SW480 (cell line): ENCODE measurements at regions not wholly inside any gene's neighbourhood (a gene's known extent, or its start where the extent isn't known, plus 50 kb on each side); places are given as distances from the start of the nearest gene placed in this dataset.
A peak's percentile ranks its signal among the peaks of the same experiment; 100 is the strongest.

ENCODE experiments used
- DNase-seq: peaks from one replicate; pipeline ENCODE4 v3.0.0-alpha.2; 2016; ENCODE audit warnings: low spot score

GRCh38 chr4:22957774-22958309 lies 265.1 kb downstream of the GBA3 start:
- DNase-seq: no peak

DNA sequence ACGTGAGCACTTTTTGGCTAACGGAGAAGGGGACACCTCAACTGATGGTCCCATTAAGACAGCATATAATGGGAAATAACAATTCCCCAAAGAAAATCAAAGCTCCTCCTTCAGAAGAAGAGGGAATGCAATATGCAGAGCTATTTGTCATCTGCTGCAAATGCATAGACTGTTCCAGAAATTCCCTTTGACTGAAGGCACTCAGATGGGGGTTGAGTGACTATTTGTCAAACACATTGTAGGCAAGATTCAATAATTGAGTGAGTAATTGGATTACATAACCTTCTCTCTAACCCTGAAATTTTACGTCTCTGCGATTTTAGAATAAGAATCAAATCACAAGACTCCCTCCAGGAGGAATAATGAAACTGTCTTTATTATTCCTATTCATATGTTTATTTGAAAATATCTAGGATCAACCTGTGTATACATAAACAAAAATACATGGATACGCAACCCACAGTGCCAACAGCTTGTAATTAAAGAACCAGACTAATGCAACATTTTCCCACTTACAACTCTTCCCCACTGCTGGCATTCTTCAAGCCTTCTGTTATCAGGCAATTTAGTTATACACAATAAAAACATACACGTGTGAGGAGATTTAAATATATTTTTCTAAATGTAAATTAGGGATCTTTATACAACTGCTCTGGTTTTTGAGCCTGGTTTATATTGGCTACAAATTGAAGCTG lies 256.6 kb downstream of the GBA3 start:
- DNase-seq: no peak

GRCh38 chr4:22947851-22948250 lies 255.1 kb downstream of the GBA3 start:
- no peak for DNase-seq

GRCh38 chr4:22942920-22943559 lies 250.3 kb downstream of the GBA3 start:
- DNase-seq: no peak

GRCh38 chr4:22941688-22942375 lies 249.1 kb downstream of the GBA3 start:
- DNase-seq: no peak

- DNase-seq: no peak
Measured at GRCh38 chr4:22932326-22932725, 239.6 kb downstream of the GBA3 start.

DNA sequence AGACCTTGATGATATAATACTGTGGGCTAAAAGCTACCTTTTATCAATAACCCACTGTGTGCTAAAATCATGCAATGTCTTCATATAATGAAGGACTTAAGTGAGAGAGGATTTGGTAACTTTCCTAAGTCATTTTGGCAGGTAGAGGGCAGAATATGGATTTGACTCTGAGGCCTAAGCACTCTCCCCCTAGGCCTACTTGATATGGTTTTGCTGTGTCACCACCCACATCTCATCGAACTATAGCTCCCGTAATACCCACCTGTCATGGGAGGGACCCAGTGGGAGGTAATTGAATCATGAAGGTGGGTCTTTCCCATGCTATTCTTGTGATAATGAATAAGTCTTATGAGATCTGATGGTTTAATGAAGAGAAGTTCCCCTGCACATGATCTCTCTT lies 229.7 kb downstream of the GBA3 start:
- no peak for DNase-seq

GRCh38 chr4:22921936-22922335 lies 229.2 kb downstream of the GBA3 start:
- no peak for DNase-seq

- no peak for DNase-seq
Measured at GRCh38 chr4:22911285-22911684, 218.5 kb downstream of the GBA3 start.

DNA sequence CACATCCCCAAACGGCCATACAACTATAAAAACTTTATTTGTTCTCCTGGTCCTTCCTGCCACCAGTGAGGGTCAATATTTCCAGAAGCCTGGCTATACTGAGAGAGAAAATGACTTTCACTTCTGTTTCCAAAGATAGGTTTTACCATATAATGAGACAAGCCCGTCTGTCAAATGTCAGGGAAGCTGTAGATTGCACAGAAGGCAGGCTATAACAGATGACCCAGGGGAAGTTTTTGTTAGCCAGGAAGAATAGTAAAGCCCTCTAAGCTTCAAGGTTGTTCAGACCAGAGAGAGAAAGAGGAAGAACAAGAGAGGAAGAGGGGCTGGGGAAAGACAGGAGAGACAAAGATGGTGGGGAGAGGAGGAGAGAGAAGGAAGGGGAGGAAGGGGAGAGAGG lies 217.5 kb downstream of the GBA3 start:
- DNase-seq: no peak

- no peak for DNase-seq
Measured at GRCh38 chr4:22906045-22906444, 213.3 kb downstream of the GBA3 start.

GRCh38 chr4:22903913-22904312 lies 211.2 kb downstream of the GBA3 start:
- DNase-seq: no peak

DNA sequence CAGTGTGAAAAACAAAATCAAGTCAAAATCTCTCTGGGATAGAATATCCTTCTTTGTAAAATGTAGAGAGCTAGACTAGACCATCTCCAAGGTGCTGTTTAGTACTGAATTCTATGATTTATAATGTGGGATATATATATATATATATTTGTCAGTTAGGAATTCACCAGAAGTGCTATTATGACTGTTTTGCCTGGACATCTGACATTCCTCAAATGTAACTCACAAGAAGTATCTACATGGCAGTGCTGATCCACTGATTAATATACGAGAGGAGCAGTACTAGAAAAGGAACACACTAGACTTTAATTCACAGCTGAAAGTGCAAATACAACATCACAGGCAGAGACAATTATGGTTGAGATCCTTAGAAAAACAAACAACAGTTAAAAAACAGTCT lies 208.9 kb downstream of the GBA3 start:
- DNase-seq: no peak

DNA sequence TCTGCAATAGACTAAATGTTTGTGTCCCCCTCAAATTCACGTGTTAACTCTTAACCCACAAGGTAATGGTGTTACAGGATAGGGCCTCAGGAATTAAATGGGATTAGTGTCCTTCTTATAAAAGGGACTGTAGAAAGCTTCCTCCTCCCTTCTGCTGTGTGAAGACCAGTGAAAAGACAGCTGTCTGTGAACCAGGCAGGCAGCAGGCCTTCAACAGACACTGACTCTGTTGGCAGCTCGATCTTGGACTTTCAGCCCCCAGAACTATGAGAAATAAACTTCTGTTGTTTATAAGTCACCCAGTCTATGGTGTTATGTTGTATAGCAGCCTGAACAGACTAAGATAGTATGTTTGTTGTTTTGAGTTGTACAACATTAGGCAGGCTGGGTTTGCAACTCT lies 208.1 kb downstream of the GBA3 start:
- no peak for DNase-seq

DNA sequence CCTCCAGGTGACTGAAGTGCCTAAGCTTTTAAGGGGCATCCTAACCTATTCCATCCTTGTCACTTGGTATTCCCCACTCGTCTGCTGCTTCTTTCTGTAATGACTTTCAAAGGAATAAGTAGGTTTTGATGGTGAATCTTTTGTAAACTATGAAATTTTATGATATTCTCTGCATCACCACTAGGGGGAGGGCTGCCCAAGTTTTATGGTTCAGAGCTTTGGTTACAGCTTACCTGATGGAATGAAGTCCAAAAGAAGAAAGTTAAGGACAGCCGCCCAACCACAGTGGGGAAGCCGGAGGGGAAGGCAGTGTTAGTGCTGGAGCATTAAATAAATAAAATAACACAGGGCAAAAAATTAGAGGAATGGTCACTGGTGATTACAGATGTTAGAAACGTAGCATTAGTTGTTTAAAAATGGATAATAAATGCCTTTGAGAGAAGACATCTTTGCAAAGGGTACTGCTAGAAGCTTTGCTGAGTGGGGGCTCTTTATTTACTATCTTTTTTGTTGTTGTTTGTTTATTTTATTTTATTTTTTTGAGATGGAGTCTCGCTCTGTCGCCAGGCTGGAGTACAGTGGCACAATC lies 204.9 kb downstream of the GBA3 start:
- DNase-seq: peak; percentile 32

- no peak for DNase-seq
Measured at GRCh38 chr4:22895482-22895881, 202.7 kb downstream of the GBA3 start.

GRCh38 chr4:22884157-22884556 lies 191.4 kb downstream of the GBA3 start:
- no peak for DNase-seq

DNA sequence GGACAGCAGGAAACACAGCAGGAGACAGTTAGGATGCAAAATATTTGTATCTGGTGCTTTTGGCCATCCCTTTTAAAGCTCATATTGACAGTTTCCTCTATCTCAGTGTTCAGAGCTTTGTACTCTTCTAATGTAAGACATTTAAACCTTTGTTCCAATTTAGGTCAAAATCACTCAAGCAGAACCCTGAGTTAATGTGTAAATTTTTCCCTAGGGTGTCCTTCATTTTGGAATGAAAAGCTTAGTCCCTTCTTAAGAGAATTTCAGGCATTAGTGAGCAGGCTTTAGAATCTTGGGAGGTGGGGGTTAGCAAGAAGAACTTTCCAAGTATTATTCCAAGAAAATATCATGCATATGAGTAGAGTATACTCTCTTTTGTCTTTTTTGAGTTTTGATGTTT lies 188.7 kb downstream of the GBA3 start:
- DNase-seq: no peak

DNA sequence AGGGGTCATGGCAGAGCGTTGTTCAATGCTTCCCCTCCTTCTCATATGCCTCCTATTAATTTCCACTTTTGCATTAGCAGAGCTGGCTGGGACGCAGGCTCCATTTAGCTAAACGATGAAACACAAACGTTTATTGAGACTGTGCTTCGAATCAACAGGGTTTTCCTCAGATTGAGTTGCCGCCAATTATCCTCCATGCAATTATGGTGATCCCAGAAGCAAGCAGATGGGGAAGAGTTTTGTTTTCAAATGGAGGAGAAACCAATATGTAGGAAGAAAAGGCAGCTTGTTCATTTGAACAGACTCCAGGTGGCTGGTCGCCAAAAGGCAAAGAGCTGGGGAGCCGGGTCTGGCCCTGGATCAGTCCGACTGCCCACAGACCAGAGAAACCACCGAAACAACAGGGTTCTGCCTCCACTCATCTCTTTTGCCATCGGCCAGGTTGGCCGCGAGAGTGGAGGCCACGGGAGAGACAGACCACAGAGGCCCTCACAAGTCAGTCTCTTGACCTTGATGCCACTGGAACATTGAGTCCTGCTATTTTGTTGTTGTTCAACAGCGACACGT lies 184.8 kb downstream of the GBA3 start:
- no peak for DNase-seq

- DNase-seq: no peak
Measured at GRCh38 chr4:22876270-22876669, 183.5 kb downstream of the GBA3 start.

DNA sequence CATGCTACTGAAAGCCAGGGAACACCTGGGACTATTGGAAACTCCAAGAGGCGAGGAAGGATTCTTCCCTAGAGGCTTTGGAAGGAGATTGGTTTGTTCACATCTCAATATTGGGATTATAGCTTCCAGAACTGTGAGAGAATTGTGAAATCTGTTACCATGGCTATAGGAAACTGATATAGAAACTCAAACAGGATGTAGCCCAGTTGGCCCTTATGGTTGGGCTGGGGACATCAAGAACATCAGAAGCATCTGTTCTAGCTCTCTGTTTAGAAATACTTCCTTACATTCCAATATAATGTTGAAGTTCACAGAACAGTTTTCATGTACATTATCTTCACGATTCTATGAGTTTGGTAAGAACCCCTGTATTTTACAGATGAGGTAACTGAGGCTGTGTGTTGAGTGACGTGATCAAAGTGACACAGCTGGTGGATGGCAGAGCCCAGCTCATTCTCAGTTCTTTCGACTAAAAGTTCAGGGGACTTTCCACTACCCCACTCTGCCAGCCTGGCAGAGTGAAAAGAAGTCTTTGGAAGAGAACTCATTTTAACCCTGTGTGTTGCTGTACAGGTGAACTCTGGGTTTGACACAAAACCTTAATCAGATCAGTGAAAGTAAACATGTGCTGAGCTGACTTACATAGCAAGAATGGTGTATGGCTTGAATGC lies 183.0 kb downstream of the GBA3 start:
- no peak for DNase-seq
